OCI-LY1 (cell line): ENCODE measurements at regions not wholly inside any gene's neighbourhood (a gene's known extent, or its start where the extent isn't known, plus 50 kb on each side); places are given as distances from the start of the nearest gene placed in this dataset.

Experiments
- H2AFZ ChIP-seq: fragments of 200-600 bp; sonication (generic), shearing (Covaris generic); 2 replicates; pipeline ENCODE4 v1.6.0; 2014; ENCODE audit warnings: antibody characterized with exemption, mild to moderate bottlenecking, low read length
- H3F3A ChIP-seq: fragments of 200-600 bp; sonication (generic), shearing (Covaris generic); 2 replicates; pipeline ENCODE4 v1.6.0; 2014; ENCODE audit warnings: mild to moderate bottlenecking, antibody characterized with exemption, low read length, moderate library complexity; ENCODE audit not compliant: insufficient read depth
- H3K27ac ChIP-seq: fragments of 200-600 bp; sonication (generic); 2 replicates; pipeline ENCODE4 v1.5.1; 2014; ENCODE audit warnings: low read length, mixed run types, mild to moderate bottlenecking, low read depth; ENCODE audit not compliant: poor library complexity, severe bottlenecking
- H3K27me3 ChIP-seq: fragments of 200-600 bp; sonication (generic); 2 replicates; pipeline ENCODE4 v1.6.0; 2014; ENCODE audit warnings: antibody characterized with exemption, mild to moderate bottlenecking, low read length, moderate library complexity; ENCODE audit not compliant: insufficient read depth
- H3K36me3 ChIP-seq: fragments of 200-600 bp; sonication (generic); 2 replicates; pipeline ENCODE4 v1.6.1; 2014; ENCODE audit warnings: mild to moderate bottlenecking, antibody characterized with exemption, low read length, moderate library complexity, mixed read lengths; ENCODE audit not compliant: insufficient read depth
- H3K4me1 ChIP-seq: fragments of 200-600 bp; sonication (generic); 2 replicates; pipeline ENCODE4 v1.5.1; 2014; ENCODE audit warnings: mild to moderate bottlenecking, low read length, moderate library complexity; ENCODE audit not compliant: insufficient read depth, severe bottlenecking
- H3K4me2 ChIP-seq: fragments of 200-600 bp; sonication (generic), shearing (Covaris generic); 2 replicates; pipeline ENCODE4 v1.6.1; 2014; ENCODE audit warnings: low read length
- H3K4me3 ChIP-seq: fragments of 200-600 bp; sonication (generic); 2 replicates; pipeline ENCODE4 v1.5.1; 2014; ENCODE audit warnings: low read length, low read depth, mild to moderate bottlenecking, mixed read lengths; ENCODE audit not compliant: poor library complexity, severe bottlenecking
- H3K79me2 ChIP-seq: fragments of 200-600 bp; shearing (Covaris generic); 2 replicates; pipeline ENCODE4 v1.6.1; 2016; ENCODE audit warnings: mixed run types, low read length, mixed read lengths; ENCODE audit not compliant: insufficient read depth
- H3K9ac ChIP-seq: fragments of 200-600 bp; sonication (generic), shearing (Covaris generic); 2 replicates; pipeline ENCODE4 v1.6.1; 2014; ENCODE audit warnings: mild to moderate bottlenecking, low read length, mixed read lengths
- H3K9me2 ChIP-seq: fragments of 200-600 bp; sonication (generic), shearing (Covaris generic); 2 replicates; pipeline ENCODE4 v1.6.1; 2014; ENCODE audit warnings: low read depth, mild to moderate bottlenecking, low read length, mixed read lengths
- H3K9me3 ChIP-seq: fragments of 200-600 bp; shearing (Covaris generic); 2 replicates; pipeline ENCODE4 v1.6.1; 2014; ENCODE audit warnings: low read length, mixed read lengths
- H4K20me1 ChIP-seq: fragments of 200-600 bp; sonication (generic), shearing (Covaris generic); 2 replicates; pipeline ENCODE4 v1.6.0; 2016; ENCODE audit warnings: mild to moderate bottlenecking, low read length; ENCODE audit not compliant: insufficient read depth
- EZH2 ChIP-seq: fragments of 200-600 bp; sonication (generic), shearing (Covaris generic); IDR thresholded peaks from 2 replicates; pipeline ENCODE4 v1.8.0; 2017; ENCODE audit warnings: borderline replicate concordance, mixed run types, mild to moderate bottlenecking, antibody characterized with exemption, low read length, moderate library complexity, mixed read lengths
- TF ChIP-seq, protein P1 (sequence below): fragments of 200-600 bp; sonication (generic), shearing (Covaris generic); IDR thresholded peaks from 2 replicates; pipeline ENCODE4 v1.5.1; 2017; ENCODE audit warnings: mild to moderate bottlenecking, antibody characterized with exemption, low read length, moderate library complexity, mixed read lengths

DNA sequence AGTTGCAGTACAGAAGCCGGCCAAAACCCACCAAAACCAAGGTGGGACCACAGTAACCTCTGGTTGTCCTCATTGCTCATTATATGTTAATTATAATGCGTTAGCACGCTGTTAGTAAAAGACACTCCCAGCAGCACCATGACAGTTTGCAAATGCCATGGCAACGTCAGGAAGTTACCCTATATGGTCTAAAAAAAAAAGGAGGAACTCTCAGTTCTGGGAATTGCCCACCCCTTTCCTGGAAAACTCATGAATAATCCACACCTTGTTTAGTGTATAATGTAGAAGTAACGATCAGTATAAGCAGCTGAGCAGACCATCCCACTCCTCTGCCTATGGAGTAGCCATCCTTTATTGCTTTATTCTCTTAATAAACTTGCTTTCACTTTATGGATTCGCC, 148.6 kb upstream of the EXOC2 start:
- H3K4me3 ChIP-seq: no peak overlapping the region
- H2AFZ ChIP-seq: no peak overlapping the region
- no peaks in the 10 kb centered on the region; the same call in 1 of the 2 replicates for H3K27me3 ChIP-seq

DNA sequence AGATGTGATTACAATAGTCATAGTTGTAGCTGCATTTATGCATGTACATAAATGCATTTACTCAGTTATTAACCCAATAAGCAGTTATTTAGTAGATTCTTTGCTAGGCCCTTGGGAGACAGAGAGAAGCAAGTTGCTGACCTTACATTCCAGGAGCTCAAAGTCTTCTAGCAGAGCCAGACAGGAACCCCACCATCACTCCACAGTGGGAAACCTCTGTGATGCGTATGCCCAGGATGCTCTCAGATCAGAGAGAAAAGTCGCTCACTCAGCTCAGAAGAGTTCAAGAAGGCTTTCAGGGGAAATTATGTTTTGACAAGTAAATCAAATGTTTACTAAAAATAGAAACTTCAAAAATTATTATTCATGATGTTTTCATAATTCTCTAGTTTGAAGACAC, 146.3 kb upstream of the EXOC2 start:
- H3F3A ChIP-seq: no peaks in the 10 kb centered on the region
- no peaks in the 10 kb centered on the region for H3K36me3 ChIP-seq
- H3K9me3 ChIP-seq: no peaks in the 10 kb centered on the region
- no peak overlapping the region for H3K4me2 ChIP-seq
- H4K20me1 ChIP-seq: no peaks in the 10 kb centered on the region
- H3K79me2 ChIP-seq: no peaks in the 10 kb centered on the region
- H2AFZ ChIP-seq: no peak overlapping the region
- TF ChIP-seq, protein P1, sequence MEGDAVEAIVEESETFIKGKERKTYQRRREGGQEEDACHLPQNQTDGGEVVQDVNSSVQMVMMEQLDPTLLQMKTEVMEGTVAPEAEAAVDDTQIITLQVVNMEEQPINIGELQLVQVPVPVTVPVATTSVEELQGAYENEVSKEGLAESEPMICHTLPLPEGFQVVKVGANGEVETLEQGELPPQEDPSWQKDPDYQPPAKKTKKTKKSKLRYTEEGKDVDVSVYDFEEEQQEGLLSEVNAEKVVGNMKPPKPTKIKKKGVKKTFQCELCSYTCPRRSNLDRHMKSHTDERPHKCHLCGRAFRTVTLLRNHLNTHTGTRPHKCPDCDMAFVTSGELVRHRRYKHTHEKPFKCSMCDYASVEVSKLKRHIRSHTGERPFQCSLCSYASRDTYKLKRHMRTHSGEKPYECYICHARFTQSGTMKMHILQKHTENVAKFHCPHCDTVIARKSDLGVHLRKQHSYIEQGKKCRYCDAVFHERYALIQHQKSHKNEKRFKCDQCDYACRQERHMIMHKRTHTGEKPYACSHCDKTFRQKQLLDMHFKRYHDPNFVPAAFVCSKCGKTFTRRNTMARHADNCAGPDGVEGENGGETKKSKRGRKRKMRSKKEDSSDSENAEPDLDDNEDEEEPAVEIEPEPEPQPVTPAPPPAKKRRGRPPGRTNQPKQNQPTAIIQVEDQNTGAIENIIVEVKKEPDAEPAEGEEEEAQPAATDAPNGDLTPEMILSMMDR: no peak
- no peak for TF ChIP-seq EZH2
- H3K27ac ChIP-seq: no peak overlapping the region
- no peak overlapping the region for H3K4me3 ChIP-seq
- H3K9me2 ChIP-seq: no peaks in the 10 kb centered on the region
- no peaks in the 10 kb centered on the region for H3K4me1 ChIP-seq
- H3K9ac ChIP-seq: no peak overlapping the region
- no peaks in the 10 kb centered on the region for H3K27me3 ChIP-seq

More for the DNA sequence above, 148.6 kb upstream of the EXOC2 start:
- Histone ChIP-seq H3K9ac (no peak overlapping the region), H3K79me2 (no peaks in the 10 kb centered on the region), H3K4me1 (no peaks in the 10 kb centered on the region), H3K9me2 (no peaks in the 10 kb centered on the region), H3K9me3 (no peaks in the 10 kb centered on the region), H3K36me3 (no peaks in the 10 kb centered on the region), H3K4me2 (no peak overlapping the region), H3F3A (no peaks in the 10 kb centered on the region), H4K20me1 (no peaks in the 10 kb centered on the region), H3K27ac (no peak overlapping the region)
- TF ChIP-seq, protein P1: no peak
- no peak for TF ChIP-seq EZH2

DNA sequence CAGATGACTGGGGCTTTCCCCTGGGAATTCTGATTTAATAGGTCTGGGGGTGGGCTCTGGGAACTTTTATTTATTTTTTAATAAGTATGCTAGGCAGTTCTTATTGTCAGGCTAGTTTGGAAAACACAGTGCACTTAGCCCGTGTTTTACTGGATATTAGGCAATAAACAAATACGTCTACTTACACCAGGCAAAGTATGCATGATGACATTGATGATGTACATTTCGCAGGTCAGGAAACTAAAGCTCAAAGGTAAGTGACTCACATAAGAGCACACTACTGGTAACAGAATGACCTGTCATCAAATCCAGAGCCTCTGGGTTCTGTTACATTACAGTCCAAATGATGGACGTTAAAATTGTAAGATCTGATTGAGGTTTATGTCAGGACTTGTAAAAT, 144.4 kb upstream of the EXOC2 start:
- no peaks in the 10 kb centered on the region for H3K36me3 ChIP-seq
- H3K27me3 ChIP-seq: no peaks in the 10 kb centered on the region
- TF ChIP-seq EZH2: no peak
- TF ChIP-seq, protein P1: no peak
- no peaks in the 10 kb centered on the region for H3K9me3 ChIP-seq
- no peak overlapping the region for H3K27ac ChIP-seq
- H3K9me2 ChIP-seq: no peaks in the 10 kb centered on the region
- H2AFZ ChIP-seq: no peak overlapping the region
- H3K9ac ChIP-seq: no peak overlapping the region
- no peak overlapping the region for H3K4me2 ChIP-seq
- no peaks in the 10 kb centered on the region for H4K20me1 ChIP-seq
- H3K79me2 ChIP-seq: no peaks in the 10 kb centered on the region
- no peaks in the 10 kb centered on the region for H3K4me1 ChIP-seq
- H3F3A ChIP-seq: no peaks in the 10 kb centered on the region
- no peak overlapping the region for H3K4me3 ChIP-seq
